ENCODE measurements at regions not wholly inside any gene's neighbourhood (a gene's known extent, or its start where the extent isn't known, plus 50 kb on each side); places are given as distances from the start of the nearest gene placed in this dataset.

DNA sequence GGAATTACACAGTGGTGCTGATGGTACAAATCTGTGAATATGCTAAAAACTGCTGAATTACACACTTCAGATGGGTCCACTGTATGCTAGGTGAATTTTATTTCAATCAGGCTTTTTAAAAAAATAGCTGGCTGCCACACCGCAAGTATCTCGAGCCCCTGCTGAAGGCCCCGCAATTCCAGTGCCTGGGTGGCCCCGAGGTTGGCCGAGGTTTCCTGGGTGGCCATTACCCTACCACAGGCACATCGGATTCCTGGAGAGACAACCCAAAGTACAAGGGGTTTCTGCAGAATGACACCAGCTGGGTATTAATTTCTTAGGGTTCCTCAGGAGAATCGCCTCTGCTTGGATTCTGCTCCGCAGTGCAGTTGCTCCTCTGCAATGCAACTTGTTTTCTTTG lies 127.8 kb downstream of the C16orf95 start:
- no peak for TF ChIP-seq CTCF (IDR thresholded peaks at IDR 0.05)
- no peak for TF ChIP-seq GABPB1 (CRISPR knock-in tag; IDR thresholded peaks at IDR 0.05)
